ENCODE measurements at regions not wholly inside any gene's neighbourhood (a gene's known extent, or its start where the extent isn't known, plus 50 kb on each side); places are given as distances from the start of the nearest gene placed in this dataset.

- TF ChIP-seq CTCF (IDR thresholded peaks at IDR 0.05), result no peak
- TF ChIP-seq POLR2A (IDR thresholded peaks at IDR 0.05), result no peak
- 58 to 66% methylated on average over 5 of the region's 5 CpGs for WGBS, 2 donors
- intact Hi-C loops (cut with DNase I), result no loop called here
Measured at GRCh38 chr7:136148920-136149319, 171.8 kb upstream of the MTPN start.

GRCh38 chr7:136146925-136147324 is 169.8 kb upstream of the MTPN start:
- Histone ChIP-seq H3K9me3 (no peaks in the 10 kb centered on the region), H3K36me3 (no peaks in the 10 kb centered on the region), H3K4me1 (no peaks in the 10 kb centered on the region), H3K4me3 (no peak overlapping the region), H3K27ac (no peak overlapping the region), H3K27me3 (no peaks in the 10 kb centered on the region)
- TF ChIP-seq POLR2A (IDR thresholded peaks at IDR 0.05) (no peak), CTCF (IDR thresholded peaks at IDR 0.05) (no peak)
- intact Hi-C loops (cut with DNase I), result no loop called here
- no peak for DNase-seq
- 85 to 89% methylated on average over 1 of the region's 1 CpG for WGBS, 2 donors

More at GRCh38 chr7:136148920-136149319, 171.8 kb upstream of the MTPN start:
- Histone ChIP-seq H3K36me3 (no peaks in the 10 kb centered on the region), H3K4me1 (no peaks in the 10 kb centered on the region), H3K4me3 (no peak overlapping the region), H3K27me3 (no peaks in the 10 kb centered on the region), H3K9me3 (no peaks in the 10 kb centered on the region), H3K27ac (no peak overlapping the region)
- DNase-seq, result no peak

DNA sequence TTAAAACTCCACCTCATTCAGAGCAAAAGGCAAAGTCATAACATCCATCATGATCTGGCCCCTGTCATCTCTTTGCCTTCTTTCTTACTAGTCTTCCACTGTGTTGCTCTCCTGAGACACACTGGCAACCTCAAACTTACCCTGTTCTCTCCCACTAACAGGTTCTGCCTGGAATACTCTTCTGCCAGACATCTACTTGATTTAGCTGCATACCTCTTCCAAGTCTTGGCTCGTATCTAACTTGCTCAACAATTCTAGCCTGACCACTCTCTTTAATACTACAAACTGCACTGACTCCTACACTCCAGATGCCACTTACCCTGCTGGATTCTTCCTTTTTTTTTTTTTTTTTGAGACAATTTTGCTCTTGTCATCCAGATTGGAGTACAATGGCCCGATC is 167.0 kb upstream of the MTPN start:
- H3K27ac ChIP-seq, result no peak overlapping the region
- no peaks in the 10 kb centered on the region for H3K4me1 ChIP-seq
- H3K9me3 ChIP-seq, result no peaks in the 10 kb centered on the region
- no peak for TF ChIP-seq POLR2A (IDR thresholded peaks at IDR 0.05)
- no peak for TF ChIP-seq CTCF (IDR thresholded peaks at IDR 0.05)
- DNase-seq, result no peak
- intact Hi-C loops (cut with DNase I), result no loop called here
- no peaks in the 10 kb centered on the region for H3K36me3 ChIP-seq
- 87 to 88% methylated on average over 2 of the region's 2 CpGs for WGBS, 2 donors
- no peaks in the 10 kb centered on the region for H3K27me3 ChIP-seq
- H3K4me3 ChIP-seq, result no peak overlapping the region

- Histone ChIP-seq H3K27me3 (no peaks in the 10 kb centered on the region), H3K27ac (no peak overlapping the region), H3K36me3 (no peaks in the 10 kb centered on the region), H3K9me3 (no peaks in the 10 kb centered on the region), H3K4me1 (no peaks in the 10 kb centered on the region), H3K4me3 (no peak overlapping the region)
- no peak for DNase-seq
- no peak for TF ChIP-seq POLR2A (IDR thresholded peaks at IDR 0.05)
- TF ChIP-seq CTCF (IDR thresholded peaks at IDR 0.05), result no peak
- intact Hi-C loops (cut with DNase I), result no loop called here
Measured at GRCh38 chr7:136143271-136143670, 166.1 kb upstream of the MTPN start.

DNA sequence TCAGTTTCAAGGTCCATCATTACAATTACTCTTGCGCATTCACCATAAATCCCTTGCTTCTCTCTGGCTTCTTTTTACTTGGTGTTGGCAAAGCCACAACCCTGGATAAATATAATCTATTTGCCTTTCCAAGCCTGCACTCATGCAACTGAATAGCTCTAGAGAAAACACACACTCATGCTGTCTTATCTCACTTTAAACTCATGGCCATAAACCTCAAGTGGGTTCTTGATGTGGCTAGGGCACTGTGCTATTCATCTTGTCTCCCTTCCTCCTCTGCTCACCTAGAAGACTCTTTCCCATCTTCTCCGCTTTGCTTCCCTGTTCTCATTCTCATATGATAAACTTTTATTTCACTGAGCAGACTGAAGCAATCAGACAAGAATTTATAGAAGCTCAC is 165.4 kb upstream of the MTPN start:
- intact Hi-C loops (cut with DNase I), result no loop called here
- Histone ChIP-seq H3K27ac (no peak overlapping the region), H3K4me1 (no peaks in the 10 kb centered on the region), H3K27me3 (no peaks in the 10 kb centered on the region), H3K36me3 (no peaks in the 10 kb centered on the region), H3K9me3 (no peaks in the 10 kb centered on the region), H3K4me3 (no peak overlapping the region)
- WGBS, 2 donors, result 92 to 93% methylated on average over 2 of the region's 2 CpGs
- no peak for DNase-seq
- TF ChIP-seq POLR2A (IDR thresholded peaks at IDR 0.05) (no peak), CTCF (IDR thresholded peaks at IDR 0.05) (no peak)

Measured in esophagus squamous epithelium (tissue), 5 donors.